NCI-H2171 (cell line): ENCODE measurements at regions not wholly inside any gene's neighbourhood (a gene's known extent, or its start where the extent isn't known, plus 50 kb on each side); places are given as distances from the start of the nearest gene placed in this dataset.
"Not testable (repeated sequence)": the region's sequence is repeated elsewhere in the genome, so short reads cannot be mapped to it uniquely, and the experiment has no call there.

ENCODE experiments used
- DNase-seq: peaks from one replicate; lab custom pipeline; 2025; lab: John Stamatoyannopoulos, UW

- no peak for DNase-seq
Measured at GRCh38 chr4:1589098-1589497, 95.0 kb downstream of the FAM53A start.

- no peak for DNase-seq
Measured at GRCh38 chr4:1588306-1588705, 95.8 kb downstream of the FAM53A start.

- DNase-seq, result no peak
Measured at GRCh38 chr4:1584498-1584897, 99.6 kb downstream of the FAM53A start.

- no peak for DNase-seq
Measured at GRCh38 chr4:1583859-1584258, 100.3 kb downstream of the FAM53A start.

GRCh38 chr4:1583051-1583785 lies 100.9 kb downstream of the FAM53A start:
- no peak for DNase-seq

GRCh38 chr4:1582227-1582626 lies 101.9 kb downstream of the FAM53A start:
- DNase-seq, result no peak

GRCh38 chr4:1581164-1581894 lies 102.8 kb downstream of the FAM53A start:
- not testable (repeated sequence) for DNase-seq

- not testable (repeated sequence) for DNase-seq
Measured at GRCh38 chr4:1580692-1581012, 103.5 kb downstream of the FAM53A start.

- DNase-seq, result no peak
Measured at GRCh38 chr4:1579901-1580691, 104.0 kb downstream of the FAM53A start.

- no peak for DNase-seq
Measured at GRCh38 chr4:1579001-1579900, 104.9 kb downstream of the FAM53A start.

- DNase-seq, result no peak
Measured at GRCh38 chr4:1578251-1578773, 105.8 kb downstream of the FAM53A start.

- no peak for DNase-seq
Measured at GRCh38 chr4:1577822-1578217, 106.3 kb downstream of the FAM53A start.

GRCh38 chr4:1576961-1577821 lies 106.9 kb downstream of the FAM53A start:
- DNase-seq, result no peak

GRCh38 chr4:1576304-1576960 lies 107.7 kb downstream of the FAM53A start:
- no peak for DNase-seq

- no peak for DNase-seq
Measured at GRCh38 chr4:1575418-1576303, 108.5 kb downstream of the FAM53A start.

GRCh38 chr4:1574601-1575417 lies 109.3 kb downstream of the FAM53A start:
- no peak for DNase-seq

- DNase-seq, result no peak
Measured at GRCh38 chr4:1573830-1574459, 110.2 kb downstream of the FAM53A start.
